Vagina (tissue), 2 donors: ENCODE measurements at regions not wholly inside any gene's neighbourhood (a gene's known extent, or its start where the extent isn't known, plus 50 kb on each side); places are given as distances from the start of the nearest gene placed in this dataset.
"Not testable (repeated sequence)": the region's sequence is repeated elsewhere in the genome, so short reads cannot be mapped to it uniquely, and the experiment has no call there.

Experiments
- DNase-seq, 2 donors: peaks; one replicate each; pipeline ENCODE4 v3.0.0-alpha.2; 2017; ENCODE audit errors: extremely low spot score in 2 of 2
- H3K27ac ChIP-seq: fragments of 200-600 bp; sonication (generic); one replicate; pipeline ENCODE4 v1.5.1; 2019
- H3K27me3 ChIP-seq: fragments of 200-600 bp; sonication (generic); one replicate; pipeline ENCODE4 v1.5.1; 2019
- H3K36me3 ChIP-seq, 2 donors: fragments of 200-600 bp; sonication (generic); one replicate each; pipeline ENCODE4 v1.5.1; 2017 to 2019
- H3K4me1 ChIP-seq: fragments of 200-600 bp; sonication (generic); one replicate; pipeline ENCODE4 v1.5.1; 2019
- H3K4me3 ChIP-seq, 2 donors: fragments of 200-600 bp; sonication (generic); 1 replicate in 1 of 2; 2 replicates in 1 of 2; pipeline ENCODE4 v1.5.1; 2016 to 2019
- H3K9me3 ChIP-seq: fragments of 200-600 bp; sonication (generic); one replicate; pipeline ENCODE4 v1.5.1; 2019
- CTCF ChIP-seq, 3 experiments: fragments of 450-650 bp in 2 of 3; fragments of 200-600 bp in 1 of 3; sonication (generic) in 1 of 3; IDR thresholded peaks; one replicate each; pipeline ENCODE4 v1.5.1; 2017 to 2019; ENCODE audit warnings: antibody characterized with exemption in 3 of 3, mild to moderate bottlenecking in 2 of 3, moderate library complexity in 2 of 3
- POLR2A ChIP-seq, 2 donors: fragments of 450-650 bp; IDR thresholded peaks; one replicate each; pipeline ENCODE4 v1.6.1; 2017; ENCODE audit warnings: antibody characterized with exemption in 2 of 2, mild to moderate bottlenecking in 2 of 2, moderate library complexity in 2 of 2
- POLR2AphosphoS5 ChIP-seq, 2 donors: sonication (generic); formaldehyde crosslinking; IDR thresholded peaks; one replicate each; pipeline ENCODE4 v1.9.0; 2017; ENCODE audit warnings: antibody characterized with exemption in 2 of 2, mild to moderate bottlenecking in 2 of 2, low read depth in 1 of 2; ENCODE audit not compliant: insufficient read depth in 1 of 2
- intact Hi-C: fragments of 100-400 bp; cut with DNase I; formaldehyde crosslinking; loops from one replicate; pipeline ENCODE4 v1.15.1; 2023

- no peaks in the 10 kb centered on the region for H3K9me3 ChIP-seq
- TF ChIP-seq CTCF (IDR thresholded peaks at IDR 0.05) (no peak), POLR2AphosphoS5 (IDR thresholded peaks at IDR 0.05; ENCODE audit: insufficient read depth in 1 of 2, low read depth in 1 of 2) (no peak), POLR2A (IDR thresholded peaks at IDR 0.05) (no peak)
- intact Hi-C loops = no loop called here
Observed at GRCh38 chrX:1071351-1071750, 141.1 kb downstream of the CRLF2 start.

GRCh38 chrX:1062351-1062750 lies 150.1 kb downstream of the CRLF2 start:
- Histone ChIP-seq H3K36me3 (no peaks in the 10 kb centered on the region), H3K9me3 (no peaks in the 10 kb centered on the region), H3K4me3 (no peak overlapping the region), H3K27ac (no peak overlapping the region), H3K27me3 (no peaks in the 10 kb centered on the region), H3K4me1 (no peaks in the 10 kb centered on the region)
- TF ChIP-seq CTCF (IDR thresholded peaks at IDR 0.05) (no peak), POLR2A (IDR thresholded peaks at IDR 0.05) (no peak), POLR2AphosphoS5 (IDR thresholded peaks at IDR 0.05; ENCODE audit: insufficient read depth in 1 of 2, low read depth in 1 of 2) (no peak)
- intact Hi-C loops = no loop called here
- no peak for DNase-seq

More at GRCh38 chrX:1071351-1071750, 141.1 kb downstream of the CRLF2 start:
- H3K27me3 ChIP-seq = no peaks in the 10 kb centered on the region
- H3K4me3 ChIP-seq = no peak overlapping the region
- H3K27ac ChIP-seq = no peak overlapping the region
- H3K4me1 ChIP-seq = no peaks in the 10 kb centered on the region
- DNase-seq = no peak
- H3K36me3 ChIP-seq = no peaks in the 10 kb centered on the region

GRCh38 chrX:1060562-1060960 lies 151.9 kb downstream of the CRLF2 start:
- Histone ChIP-seq H3K4me1 (no peaks in the 10 kb centered on the region), H3K27ac (no peak overlapping the region), H3K27me3 (no peaks in the 10 kb centered on the region), H3K36me3 (no peaks in the 10 kb centered on the region), H3K4me3 (no peak overlapping the region), H3K9me3 (no peaks in the 10 kb centered on the region)
- no peak for DNase-seq
- intact Hi-C loops = no loop called here
- TF ChIP-seq CTCF (IDR thresholded peaks at IDR 0.05) (no peak), POLR2A (IDR thresholded peaks at IDR 0.05) (no peak), POLR2AphosphoS5 (IDR thresholded peaks at IDR 0.05; ENCODE audit: insufficient read depth in 1 of 2, low read depth in 1 of 2) (no peak)

DNA sequence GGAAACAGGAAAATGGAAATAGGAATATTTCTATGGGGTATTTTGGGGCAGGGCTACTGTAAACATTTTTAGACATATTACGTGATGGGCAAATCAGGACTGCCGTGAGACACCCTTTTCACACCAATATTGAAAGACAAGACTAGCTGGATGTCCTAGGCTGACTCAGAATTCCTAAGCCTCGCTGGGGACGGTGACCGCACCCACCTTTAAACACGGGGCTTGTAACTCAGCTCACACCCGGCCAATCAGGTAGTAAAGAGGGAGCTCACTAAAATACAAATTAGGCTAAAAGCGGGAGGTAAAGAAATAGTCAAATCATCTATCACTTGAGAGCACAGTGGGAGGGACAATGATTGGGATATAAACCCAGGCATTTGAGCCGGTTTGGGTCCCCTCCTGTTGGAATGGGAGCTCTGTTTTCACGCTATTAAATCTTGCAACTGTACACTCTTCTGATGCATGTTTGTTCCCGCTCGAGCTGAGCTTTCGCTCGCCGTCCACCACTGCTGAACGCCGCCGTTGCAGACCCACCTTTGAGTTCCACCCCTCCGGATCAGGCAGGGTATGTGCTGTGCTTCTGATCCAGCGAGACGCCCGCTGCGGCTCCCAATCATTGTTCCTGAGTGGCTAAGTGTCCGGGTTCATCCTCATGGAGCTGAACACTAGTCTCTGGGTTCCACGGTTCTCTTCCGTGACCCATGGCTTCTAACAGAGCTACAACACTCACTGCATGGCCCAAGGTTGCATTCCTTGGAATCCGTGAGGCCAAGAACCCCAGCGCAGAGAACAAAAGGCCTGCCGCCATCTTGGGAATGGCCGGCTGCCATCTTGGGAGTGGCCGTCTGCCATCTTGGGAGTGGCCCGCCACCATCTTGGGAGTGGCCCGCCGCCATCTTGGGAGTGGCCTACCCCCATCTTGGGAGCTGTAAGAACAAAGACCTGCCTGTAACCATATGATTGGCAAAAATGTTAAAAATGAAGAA lies 152.6 kb downstream of the CRLF2 start:
- Histone ChIP-seq H3K36me3 (no peaks in the 10 kb centered on the region), H3K9me3 (no peaks in the 10 kb centered on the region), H3K4me1 (no peaks in the 10 kb centered on the region), H3K4me3 (no peak overlapping the region), H3K27ac (no peak overlapping the region), H3K27me3 (no peaks in the 10 kb centered on the region)
- intact Hi-C loops = no loop called here
- no peak for DNase-seq
- TF ChIP-seq POLR2A (IDR thresholded peaks at IDR 0.05) = no peak
- no peak for TF ChIP-seq CTCF (IDR thresholded peaks at IDR 0.05)
- no peak for TF ChIP-seq POLR2AphosphoS5 (IDR thresholded peaks at IDR 0.05; ENCODE audit: insufficient read depth in 1 of 2, low read depth in 1 of 2)

- H3K36me3 ChIP-seq, H3K4me1 ChIP-seq, H3K27me3 ChIP-seq, H3K4me3 ChIP-seq, DNase-seq, intact Hi-C loops, H3K27ac ChIP-seq: not testable (repeated sequence)
- H3K9me3 ChIP-seq = peaks cover 13% of the 10 kb centered on the region
Observed at GRCh38 chrX:1053600-1053999, 158.8 kb downstream of the CRLF2 start.
